SKM-1 (cell line): ENCODE measurements at regions not wholly inside any gene's neighbourhood (a gene's known extent, or its start where the extent isn't known, plus 50 kb on each side); places are given as distances from the start of the nearest gene placed in this dataset.
A peak's percentile ranks its signal among the peaks of the same experiment; 100 is the strongest.

ENCODE experiments used
- DNase-seq: peaks from one replicate; lab custom pipeline; 2025; ENCODE audit not compliant: unreplicated experiment; lab: John Stamatoyannopoulos, UW

DNA sequence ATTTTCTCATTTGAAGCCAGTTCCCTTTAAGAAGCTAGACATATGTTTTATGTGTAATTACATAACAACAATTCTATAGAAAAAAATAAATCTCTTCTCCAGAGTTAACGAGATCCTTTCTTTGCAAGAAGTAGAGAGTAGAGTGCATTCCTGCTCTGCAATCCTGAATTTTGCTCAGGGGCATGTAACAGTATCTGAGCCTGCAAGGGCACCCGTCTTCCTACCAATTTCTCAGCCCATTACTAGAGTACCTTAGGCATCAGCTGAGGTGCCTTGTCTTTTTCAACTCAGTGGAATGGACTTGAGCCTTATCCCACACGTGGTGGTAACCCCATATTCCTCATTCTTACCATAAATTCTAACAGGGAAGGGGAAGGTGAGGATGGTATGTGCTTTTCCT, 205.9 kb downstream of the IKZF2 start:
- DNase-seq, result no peak

DNA sequence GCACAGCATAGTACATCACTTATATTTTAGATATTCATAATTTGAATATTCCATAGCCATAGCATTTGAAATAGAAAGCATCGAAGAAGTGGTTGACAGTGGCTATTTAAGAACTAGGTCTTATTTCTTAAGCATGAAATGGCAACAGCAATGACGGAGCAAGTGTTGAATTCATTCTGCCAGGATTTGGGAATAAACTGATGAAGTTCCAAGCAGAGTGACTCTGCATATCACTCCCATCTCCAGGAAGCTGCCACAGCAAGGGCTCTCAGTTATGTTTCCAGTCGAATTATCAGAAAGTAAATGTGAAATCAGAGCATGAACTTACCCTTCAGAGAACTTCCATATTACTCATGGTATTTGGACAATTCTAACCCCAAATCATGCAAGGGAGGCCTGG, 208.1 kb downstream of the IKZF2 start:
- DNase-seq, result no peak

DNA sequence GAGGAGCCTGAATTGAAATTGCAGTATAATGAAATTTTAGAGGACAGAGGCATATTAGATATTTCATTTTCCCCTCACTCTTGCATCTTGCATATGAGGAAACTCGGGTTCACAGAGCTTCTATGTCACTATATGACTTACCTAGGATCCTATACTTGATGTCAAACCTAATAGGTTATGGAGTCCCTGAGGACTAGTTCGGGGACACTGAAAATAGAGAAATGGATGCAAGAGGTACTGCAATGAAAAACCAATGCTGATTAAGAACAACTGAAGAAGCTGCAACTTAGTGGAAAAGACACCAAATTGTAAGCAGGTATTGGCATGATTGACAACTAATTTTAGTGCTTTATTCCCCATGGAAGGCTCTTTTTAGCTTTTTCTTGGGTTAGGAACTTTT, 210.1 kb downstream of the IKZF2 start:
- no peak for DNase-seq

DNA sequence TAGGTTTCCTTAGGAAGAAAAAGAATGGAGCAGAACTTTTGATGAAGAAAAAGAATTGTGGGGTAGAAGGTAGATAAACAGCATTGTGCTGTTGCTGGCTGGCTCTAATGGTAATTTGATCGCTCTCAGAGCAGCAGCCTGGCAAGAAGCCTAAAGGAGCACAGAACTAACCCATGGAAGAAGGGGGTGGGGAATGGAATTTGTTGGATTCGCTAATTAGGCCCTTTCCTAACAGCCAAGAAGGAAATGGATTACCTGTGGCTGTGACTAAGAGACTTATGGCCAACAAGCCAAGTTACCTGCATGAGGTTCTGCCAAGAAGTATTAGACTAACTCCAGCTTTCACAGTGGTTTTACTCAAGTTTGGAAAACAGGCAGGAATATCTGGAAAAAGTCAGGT, 210.6 kb downstream of the IKZF2 start:
- no peak for DNase-seq

DNA sequence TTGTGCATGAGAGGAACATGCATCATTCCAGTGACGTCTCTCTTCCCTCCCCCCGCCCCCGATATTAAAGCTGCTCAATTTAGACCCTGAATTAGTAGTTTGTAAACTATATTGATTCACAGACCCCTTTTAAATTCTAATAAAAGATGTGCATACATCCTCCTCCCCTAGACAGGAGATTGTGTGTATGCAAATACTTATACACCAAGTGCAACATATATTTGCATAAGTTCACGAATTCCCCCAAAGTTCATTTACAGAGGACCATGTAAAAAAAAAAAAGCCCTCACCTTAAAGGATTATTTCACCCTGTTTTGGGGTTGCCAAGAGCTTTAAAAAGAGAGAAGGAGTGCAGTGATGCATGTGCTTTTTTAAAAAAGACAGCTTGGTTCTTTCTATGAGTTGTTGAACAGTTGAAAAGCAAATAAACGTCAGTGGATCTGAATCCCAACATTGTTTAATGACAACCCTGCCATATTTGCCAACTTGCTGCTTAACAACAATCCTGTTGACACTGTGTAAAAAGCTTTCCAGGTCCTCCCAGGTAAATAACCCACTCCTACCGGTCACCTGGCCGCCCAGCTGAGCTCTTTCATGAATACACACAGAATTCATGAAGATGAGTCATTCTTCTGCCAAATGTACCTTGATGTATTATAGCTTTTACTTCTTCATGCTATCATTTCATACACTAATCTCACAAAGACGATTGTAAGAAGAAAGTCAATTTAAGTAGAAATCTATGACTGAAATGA, 211.5 kb downstream of the IKZF2 start:
- no peak for DNase-seq

DNA sequence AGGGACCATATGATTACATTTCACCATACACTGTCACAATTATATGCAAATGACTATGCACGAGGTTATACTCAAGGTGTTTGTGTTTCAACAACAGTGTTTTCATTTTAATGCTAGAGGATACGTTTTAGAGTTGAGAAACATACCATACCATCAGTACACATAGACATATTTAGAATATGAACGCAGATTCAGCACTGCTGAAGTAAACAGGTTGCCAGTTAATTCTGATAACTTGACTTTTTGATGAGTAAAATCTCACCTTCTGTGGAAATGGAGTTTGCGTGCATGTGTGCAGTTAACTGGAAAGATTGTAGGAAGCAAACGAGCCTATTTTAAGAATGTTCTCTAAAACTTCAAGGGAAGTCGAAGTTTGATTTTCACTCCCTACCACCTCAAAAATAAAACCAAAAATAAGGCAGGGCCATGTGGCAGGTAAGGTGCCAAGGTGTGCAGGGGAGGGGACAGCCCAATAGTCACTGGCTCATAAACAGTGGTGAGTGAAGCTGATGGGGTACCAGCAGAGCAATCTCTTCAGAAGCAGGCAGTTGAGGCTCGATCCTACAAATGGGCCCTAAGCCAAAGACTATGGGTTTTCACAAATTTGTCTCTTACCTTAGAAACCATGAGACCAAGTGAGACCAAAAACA, 213.1 kb downstream of the IKZF2 start:
- DNase-seq, result no peak

DNA sequence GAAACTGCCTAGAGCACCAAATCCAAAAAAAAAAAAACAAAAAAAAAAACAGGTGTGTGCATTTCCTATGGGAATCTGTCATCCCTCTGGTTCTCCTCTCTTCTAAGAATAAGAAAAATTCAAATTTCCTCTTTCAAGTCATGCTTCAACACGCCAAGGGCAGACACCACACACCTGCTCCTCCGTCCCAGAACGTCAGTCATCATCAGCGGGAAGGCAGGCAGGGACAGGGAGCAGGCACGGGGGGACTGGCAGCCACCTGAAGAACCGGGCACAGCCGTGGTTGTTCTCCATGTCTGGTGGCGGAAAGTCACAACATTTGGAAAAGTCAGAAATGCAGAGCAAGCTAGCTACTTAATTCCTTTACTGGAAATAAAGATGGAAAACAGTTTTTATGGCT, 214.8 kb downstream of the IKZF2 start:
- no peak for DNase-seq

DNA sequence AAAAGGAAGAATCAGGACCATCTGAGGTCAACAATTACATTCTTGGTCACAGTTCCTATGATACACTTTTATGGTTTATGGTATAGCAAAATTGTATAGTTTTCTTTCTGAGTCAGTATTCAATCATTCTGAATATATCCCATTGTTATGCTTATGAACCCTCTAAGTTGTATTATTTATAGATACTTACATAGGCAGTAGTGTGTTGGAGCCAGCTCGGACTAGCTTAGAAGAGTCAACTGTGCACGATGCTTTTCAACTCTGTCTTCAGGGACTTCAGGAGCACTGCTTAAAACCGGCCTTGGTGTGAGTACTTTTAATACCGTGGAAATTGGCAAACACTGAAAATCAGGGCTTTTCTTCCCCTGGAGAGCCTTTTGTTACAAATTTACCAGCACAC, 215.7 kb downstream of the IKZF2 start:
- DNase-seq, result no peak

DNA sequence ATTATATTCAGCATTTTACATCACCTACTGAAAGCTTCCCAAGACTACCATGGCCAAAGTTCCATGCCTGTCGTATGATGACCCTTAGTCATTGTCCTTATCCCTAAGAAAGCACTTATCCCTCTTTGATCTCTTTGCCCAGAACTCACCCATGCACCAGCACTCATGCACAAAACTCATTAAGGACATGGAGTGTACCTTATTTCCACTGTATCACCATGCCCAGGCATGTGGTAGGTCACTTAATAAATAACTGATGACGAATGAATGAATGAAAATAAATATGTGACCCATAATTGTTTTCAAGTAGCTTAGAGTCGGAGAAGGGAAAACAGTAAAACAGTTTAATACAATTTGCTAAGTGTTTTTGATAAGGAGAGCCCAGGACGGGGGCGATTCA, 220.1 kb downstream of the IKZF2 start:
- no peak for DNase-seq

- DNase-seq, result no peak
Measured at GRCh38 chr2:212930556-212931260, 220.7 kb downstream of the IKZF2 start.

GRCh38 chr2:212929971-212930370, 221.4 kb downstream of the IKZF2 start:
- no peak for DNase-seq

GRCh38 chr2:212929116-212929515, 222.3 kb downstream of the IKZF2 start:
- no peak for DNase-seq

GRCh38 chr2:212928681-212929080, 222.7 kb downstream of the IKZF2 start:
- no peak for DNase-seq

DNA sequence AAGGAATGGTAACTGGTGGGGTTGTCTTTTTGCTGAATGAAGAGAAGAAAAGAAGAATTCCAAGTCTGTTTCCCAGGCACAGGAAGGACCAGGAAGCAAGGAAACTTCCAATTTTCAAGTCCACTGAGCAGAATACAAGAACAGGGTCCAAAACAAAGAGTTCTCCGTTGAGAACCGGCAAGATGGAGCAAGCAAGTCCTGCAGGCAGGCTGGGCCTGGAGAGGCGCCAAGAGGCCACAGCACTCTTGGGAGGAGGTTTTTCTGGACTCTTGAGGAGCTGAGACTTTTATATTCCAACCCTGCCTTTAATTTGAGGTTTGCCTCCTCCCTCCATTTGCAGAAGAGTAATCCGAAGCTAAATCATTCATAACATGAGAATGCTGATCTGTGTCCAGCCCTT, 224.5 kb downstream of the IKZF2 start:
- no peak for DNase-seq

DNA sequence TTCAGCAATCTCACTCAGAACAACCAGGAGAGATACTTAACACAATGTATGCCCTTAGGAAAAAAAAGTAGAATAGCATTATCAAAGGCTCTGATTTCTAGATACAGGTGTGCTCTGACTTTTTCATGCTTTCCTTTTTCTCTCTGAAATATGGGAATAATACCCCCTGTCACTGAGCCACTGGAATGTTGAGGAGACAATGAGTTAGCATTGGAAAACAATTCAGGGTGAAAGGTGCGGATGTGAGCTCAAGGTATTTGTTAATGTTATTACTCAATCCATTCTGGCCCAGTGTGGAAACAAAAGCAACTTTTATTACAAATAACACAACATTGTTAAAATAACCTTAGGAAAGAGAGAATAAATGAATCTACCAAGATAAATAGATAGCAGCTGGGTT, 228.0 kb downstream of the IKZF2 start:
- no peak for DNase-seq

GRCh38 chr2:212922701-212923100, 228.7 kb downstream of the IKZF2 start:
- no peak for DNase-seq

- no peak for DNase-seq
Measured at GRCh38 chr2:212921711-212922110, 229.7 kb downstream of the IKZF2 start.

DNA sequence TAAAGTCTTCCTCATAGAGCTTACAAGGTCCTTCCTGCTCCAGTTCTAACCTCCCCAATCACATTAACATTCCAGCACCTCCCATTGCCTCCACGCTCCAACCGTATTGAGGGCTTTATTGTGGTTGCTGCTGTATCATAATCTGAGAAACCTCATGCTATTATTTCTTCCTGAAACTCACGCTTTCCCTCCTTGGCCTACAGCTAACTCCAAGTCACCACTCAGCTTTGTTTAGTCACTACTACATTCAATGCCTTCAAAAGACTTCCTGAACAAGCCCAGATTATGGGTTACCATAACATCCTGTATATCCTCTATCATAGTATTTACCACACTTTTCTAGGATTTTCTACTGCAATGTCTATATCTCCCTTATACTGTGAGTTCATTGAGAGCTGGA, 230.4 kb downstream of the IKZF2 start:
- no peak for DNase-seq

GRCh38 chr2:212919238-212919637, 232.2 kb downstream of the IKZF2 start:
- no peak for DNase-seq

GRCh38 chr2:212918336-212918735, 233.1 kb downstream of the IKZF2 start:
- no peak for DNase-seq

- no peak for DNase-seq
Measured at GRCh38 chr2:212915121-212915782, 236.2 kb downstream of the IKZF2 start.

- peak; percentile 31 for DNase-seq
Measured at GRCh38 chr2:212914392-212914791, 237.0 kb downstream of the IKZF2 start.
